ENCODE measurements at regions not wholly inside any gene's neighbourhood (a gene's known extent, or its start where the extent isn't known, plus 50 kb on each side); places are given as distances from the start of the nearest gene placed in this dataset.

- TF ChIP-seq CTCF (IDR thresholded peaks at IDR 0.05; ENCODE audit: low read length): no peak
- TF ChIP-seq EZH2 (IDR thresholded peaks at IDR 0.05; ENCODE audit: borderline replicate concordance, low read length): no peak
These were observed 707.1 kb downstream of the EFNA5 start for GRCh38 chr5:106963630-106964029.
